Limb (tissue), 2 donors: ENCODE measurements at regions not wholly inside any gene's neighbourhood (a gene's known extent, or its start where the extent isn't known, plus 50 kb on each side); places are given as distances from the start of the nearest gene placed in this dataset.

Experiments
- DNase-seq, 2 donors: peaks; one replicate each; pipeline ENCODE4 v3.0.0-alpha.2; 2016; ENCODE audit errors: extremely low spot score in 2 of 2

DNA sequence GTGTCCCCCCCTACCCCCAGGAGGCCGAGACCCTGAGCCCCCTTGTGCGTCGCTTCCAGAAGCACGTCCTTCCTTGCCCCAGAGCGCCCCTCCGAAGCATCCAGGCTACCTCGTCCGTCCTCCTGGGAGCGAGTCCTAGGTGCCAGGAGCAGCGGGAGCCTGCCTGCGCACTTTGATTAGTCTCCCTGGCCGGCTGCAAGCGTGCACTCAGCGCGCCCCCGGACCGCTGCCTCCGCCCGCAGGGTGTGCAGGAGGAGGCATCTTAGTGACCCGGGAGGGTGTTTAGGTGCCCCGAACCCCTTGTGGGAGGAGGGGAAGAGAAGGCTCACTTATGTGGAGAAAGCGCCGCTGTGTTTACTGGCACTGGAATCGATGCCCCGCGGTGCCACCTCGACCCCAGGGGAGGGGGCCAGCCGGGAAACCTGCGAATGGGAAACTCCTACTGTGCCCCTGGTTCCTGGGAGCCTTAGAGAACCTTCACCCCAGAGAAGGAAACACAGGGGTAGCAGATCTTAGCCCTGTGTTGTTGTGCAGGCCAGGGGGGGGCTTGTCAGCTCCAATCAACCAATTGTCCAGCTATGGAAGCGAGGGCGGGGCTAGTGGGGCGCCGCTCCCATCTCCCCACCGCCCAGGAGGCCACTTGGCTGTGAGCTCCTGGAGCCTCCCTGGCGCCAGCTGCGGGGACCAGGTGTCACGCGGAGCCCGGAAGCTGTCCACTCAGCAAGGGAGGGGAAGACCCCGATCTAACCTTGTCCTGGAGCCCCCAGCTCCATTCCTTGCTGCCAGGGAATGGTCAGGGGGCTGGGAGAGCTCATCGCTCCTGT is 922.8 kb upstream of the EEF2KMT start:
- peak in 1 of 2 donors; percentile 38 for DNase-seq

DNA sequence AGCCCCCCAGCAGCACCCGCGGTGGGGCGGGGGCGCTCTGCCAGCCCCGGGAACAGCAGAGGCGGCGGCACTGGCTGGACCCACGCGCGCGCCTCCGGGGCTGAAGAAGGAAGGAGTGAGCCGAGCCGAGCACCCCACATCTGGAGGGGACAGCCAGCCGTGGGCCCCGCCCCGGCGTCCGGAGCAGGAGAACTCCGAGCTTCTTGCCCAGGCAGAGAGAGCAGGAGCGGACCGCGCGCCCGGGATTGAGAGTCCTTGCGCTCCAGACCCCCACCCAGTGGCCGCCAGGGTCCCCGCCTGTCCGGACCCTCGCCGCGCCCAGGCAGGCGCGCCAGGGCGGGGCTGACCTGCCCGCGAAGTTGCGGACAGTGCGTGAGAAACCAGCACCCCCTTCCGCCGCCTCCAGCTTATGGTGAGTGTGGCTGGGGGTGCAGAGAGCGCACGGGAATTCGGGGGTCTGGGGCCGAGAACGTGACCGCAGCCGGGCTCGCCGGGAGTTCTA is 921.9 kb upstream of the EEF2KMT start:
- no peak for DNase-seq

DNA sequence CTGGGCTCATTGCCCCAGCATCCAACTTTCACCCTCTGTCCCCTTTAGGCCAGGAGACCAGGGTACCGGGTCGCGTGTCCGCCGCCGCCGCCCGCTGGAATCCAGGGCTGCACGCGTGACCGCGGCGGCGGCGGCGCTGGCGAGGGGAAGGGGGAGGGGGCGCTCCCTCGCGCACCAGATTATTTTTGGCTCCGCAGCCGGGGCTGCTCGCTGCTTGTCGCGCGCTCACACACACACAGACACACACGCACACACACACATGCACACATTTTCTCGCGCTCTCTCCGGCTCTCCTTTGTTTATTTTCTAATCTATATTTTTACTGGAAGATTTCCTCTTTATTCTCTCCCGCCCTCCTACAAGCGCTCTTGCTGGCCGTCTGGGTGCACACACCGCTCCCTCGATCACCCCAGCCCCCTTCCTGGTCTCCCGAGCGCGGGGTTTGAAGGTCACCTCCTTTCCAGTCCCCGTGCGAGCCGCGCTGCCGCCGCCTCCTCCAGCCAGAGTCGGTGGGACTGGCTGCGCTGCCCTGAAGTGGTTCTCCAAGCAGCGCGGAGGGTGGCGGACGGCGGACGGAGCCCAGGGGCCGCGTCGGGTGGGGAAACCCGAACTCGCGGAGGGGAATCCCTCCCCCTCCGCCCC is 921.4 kb upstream of the EEF2KMT start:
- DNase-seq = peak in 1 of 2 donors; percentile 61

DNA sequence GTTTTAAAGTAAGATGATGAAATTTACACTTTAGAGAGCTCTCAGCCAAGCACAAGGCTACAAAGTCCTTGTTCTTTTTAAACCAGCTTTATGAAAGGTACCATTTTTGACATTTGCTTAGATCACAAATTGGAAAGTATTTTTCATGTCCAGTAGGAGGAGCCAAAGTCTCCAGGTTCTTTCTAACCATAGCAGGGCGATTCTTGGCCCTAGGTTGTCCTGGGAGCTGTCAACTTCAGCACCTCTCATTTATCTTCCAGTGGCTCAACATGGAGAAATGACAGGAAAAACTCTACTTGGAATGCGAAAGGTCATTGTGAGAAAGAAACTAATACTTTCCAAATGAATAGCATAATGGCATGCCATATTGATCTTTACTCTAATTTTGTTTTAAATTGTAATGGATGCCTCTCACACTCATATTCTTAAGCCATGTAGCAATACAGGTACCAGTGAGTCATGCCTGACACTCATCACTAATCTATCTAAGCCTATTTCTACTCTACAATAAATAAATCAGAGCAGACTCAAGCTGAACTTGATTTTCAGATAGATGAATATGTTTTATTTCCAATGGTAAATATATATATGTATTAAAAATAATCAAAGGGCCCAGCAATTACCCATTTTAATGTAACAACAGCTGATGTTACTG is 919.1 kb upstream of the EEF2KMT start:
- peak in 1 of 2 donors; percentile 7 for DNase-seq

DNA sequence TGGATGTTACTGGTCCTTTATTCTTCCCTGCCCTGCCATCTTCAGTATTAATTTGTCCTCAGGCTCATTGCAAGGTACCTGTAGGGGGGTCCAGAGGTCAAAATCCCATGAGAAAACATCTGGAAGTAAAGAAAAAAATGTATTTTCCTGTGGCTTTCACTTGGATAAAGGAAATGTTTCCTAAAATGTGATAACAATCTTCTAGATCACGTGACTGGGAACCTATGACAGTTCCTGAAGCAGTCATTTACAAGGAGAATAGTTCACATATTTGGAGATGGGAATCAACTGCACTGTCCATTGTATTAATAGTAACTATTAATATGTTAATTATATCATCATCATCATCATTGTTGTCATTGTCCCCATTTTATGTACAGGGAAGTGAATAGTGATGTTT is 915.1 kb upstream of the EEF2KMT start:
- no peak for DNase-seq

DNA sequence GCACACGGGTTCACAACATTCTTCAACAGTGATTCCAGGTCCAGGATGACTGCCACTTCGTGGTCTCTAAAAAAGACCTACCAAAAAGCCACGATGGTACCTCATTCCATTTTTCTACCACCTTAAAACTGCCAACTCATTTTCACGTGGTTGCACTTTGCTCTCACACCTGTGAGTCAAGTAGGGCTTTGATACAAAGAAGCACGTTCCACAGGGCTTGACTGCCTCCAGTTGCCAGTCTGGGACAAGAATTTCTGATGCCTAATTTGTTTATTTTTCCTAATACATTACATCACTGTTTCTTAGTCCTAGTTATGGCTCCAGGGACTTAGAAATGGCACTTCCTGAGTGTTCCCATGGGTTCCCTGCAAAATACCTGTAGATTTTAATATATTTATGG is 911.6 kb upstream of the EEF2KMT start:
- no peak for DNase-seq

DNA sequence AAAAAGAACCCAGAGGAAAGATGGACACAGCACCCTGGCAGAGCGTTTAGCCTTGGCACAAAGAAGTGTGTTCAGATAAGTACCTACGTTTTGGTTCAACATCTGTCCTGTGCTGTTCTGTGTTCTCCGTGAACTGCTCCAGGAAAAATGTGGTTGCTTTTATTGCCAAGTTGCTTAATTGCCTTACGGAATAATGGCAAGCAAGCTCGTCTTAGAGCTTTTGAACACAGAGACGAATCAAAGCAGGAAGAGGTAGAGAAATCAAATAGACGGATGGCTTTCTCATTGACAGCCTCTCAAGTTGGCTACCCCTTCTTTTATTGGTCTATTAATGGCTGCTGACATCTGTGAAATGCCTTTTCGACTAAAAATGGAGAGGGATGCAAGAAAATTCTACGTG is 911.1 kb upstream of the EEF2KMT start:
- no peak for DNase-seq

DNA sequence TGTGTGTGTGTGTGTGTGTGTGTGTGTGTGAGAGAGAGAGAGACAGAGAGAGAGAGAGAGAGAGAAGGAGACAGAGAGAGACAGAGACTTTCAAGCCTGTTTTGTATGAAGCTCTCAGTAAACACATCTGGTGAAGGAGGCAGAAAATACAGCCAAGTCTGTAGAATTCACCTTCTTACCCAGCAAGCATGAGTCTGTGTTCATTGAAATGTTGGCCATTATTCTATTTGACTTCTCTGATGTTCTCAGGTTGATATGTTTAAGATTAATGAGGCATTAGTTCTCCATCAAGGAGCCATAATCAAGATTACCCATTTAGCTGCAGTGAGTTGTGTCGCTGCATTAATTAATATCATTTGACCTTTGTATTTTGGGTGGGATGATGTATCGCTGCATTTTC is 895.8 kb upstream of the EEF2KMT start:
- no peak for DNase-seq

DNA sequence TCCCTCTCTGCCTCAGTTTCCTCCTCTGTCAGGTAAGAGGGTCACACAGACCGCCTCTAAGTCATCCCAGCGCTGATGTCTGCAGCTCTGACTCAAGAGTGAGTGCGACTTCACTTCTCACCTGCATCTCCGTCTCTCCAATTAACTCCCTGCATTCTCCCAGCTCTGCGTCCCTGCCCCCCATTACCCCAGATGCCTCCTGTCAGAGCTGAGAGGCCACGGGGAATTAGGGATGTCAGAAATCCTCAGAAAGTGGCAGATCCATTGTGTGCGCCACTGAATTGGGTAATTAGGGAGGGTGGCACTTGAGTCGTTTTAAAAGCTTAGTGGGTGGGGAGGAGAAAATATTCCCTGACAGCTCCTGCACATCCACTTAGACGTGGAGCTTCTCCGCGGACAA is 885.4 kb upstream of the EEF2KMT start:
- no peak for DNase-seq

DNA sequence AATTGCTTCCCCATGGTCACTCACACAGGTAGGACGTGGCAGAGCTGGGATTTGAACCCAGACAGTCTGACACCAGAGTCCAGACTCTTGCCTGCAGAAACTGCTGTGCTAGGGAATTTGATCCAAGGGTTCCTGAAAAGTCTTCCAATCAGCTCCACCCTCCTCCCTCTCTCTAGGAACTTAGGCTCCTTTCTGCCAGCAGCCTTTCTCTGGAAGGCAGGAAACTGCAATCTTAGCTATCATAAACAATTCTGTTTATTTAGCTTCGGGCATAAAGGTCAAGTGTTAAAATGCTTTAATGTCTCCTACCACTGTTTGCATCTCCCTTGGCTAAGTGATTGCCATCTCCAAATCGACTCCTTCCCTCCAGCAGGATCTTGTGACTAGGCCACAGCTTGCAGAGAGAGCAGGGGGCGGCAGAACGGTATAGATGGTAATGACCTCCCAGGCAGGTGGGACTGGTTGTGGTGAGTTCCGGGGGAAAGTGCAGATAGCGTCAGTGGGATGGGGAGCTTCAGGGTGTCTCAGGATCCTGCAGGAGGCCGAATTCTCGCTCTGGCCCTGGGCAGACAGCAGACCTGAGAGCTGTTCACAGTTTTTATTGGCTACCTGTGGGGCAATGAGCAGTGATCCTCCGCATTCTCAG is 882.4 kb upstream of the EEF2KMT start:
- no peak for DNase-seq

DNA sequence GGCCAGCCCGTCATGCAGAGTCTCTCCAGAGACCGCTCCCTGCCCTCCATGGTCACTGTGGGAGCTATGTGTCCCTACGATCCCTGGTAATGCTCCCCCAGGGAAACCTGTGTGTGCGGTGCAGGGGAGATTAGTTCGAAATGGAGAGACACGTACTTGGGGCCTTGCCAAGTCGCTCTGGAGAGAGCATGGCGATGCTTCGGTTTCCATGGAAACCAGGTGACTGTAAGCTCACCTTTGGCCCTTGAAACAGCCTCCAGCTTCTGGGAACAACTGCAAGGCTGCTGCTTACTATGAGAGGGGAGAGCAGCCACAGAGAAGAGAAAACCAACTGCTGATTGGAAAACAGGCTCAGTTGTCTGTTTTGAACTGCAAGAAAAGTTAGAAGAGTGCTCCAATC is 879.7 kb upstream of the EEF2KMT start:
- no peak for DNase-seq

DNA sequence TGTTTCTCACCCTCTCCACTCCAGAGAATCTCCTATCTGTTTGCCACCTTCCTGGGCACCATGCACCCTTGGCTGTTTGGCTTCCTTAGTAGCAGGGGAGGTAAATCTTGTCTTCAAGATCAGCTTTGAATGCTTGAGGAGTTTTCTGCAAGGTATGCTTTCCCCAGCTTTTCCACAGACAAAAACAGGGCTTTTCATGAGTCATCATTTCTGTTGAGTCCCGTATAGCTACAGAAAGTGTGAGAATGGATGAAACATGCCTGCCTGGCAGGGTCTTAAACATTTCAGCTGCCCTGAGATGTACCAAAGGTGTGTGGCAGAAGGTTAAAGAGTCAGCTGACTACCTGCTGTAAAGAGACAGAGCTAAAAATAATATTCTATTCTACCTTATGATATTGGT is 875.2 kb upstream of the EEF2KMT start:
- no peak for DNase-seq

DNA sequence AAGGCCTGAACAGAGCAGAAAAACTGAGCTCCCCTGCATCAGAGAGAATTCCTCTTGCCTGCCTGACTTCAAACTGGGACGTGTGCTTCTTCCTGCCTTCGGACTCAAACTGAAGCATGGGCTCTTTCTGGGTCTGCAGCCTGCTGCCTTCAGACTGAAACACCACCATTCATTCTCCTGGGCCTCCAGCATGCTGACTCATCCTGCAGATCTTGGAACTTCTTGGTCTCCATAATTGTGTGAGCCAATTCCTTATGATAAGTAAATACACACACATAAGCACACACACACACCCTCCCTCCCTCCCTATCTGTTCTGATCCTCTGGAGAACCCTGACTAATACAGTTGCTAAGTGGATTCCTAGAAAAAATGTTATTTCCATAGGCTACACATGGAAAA is 874.3 kb upstream of the EEF2KMT start:
- DNase-seq = no peak

DNA sequence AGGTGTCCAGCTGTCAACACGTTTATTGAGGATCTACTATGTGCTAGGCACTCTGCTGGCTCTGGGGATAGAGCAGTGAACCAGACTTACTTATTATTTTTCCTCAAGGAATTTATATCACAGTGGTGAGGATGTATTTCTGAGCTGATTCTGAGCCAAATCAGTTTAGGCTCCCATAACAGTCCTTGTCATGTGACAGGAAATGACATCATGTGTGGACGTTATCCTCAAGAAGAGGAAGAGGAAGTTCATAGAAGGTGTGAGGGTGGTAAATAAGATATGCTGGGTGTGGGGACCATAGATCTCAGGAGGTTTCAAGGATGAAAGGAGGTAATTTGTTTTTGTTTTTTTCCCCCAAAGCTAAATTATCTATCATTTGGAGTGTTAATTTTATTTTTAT is 873.5 kb upstream of the EEF2KMT start:
- DNase-seq = no peak

DNA sequence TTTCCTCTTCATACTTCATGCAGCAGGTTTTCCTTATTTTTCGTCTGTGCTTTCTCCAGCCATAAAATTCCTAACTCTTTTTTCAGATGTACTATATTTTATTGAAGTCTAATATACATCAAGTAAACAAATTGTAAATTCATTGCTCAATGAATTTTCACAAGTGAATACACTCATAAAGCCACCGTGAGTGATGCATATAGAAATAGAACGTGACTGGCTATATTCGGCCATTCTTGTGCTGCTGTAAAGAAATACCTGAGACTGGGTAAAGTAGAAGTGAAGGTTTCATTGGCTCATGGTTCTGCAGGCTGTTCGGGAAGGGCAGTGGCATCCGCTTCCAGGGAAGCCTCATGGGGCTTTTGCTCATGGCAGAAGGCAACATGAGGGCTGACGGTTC is 868.4 kb upstream of the EEF2KMT start:
- no peak for DNase-seq

DNA sequence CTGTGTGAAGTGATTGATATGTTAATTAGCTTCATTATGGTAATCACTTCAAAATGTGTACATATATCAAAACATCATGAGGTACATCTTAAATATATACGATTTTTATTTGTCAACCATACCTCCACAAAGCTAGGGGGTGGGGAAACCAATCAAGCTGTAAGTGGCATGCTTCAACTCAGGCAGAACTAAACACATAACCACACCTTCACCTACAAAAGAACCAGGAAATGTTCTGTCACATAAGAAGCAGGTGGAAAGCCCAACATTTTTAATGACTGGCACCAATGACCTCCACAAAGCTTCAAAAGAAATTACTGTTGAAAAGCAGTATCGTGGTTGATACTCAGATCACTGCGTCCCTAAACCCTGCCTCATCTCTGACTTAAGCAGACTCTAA is 867.7 kb upstream of the EEF2KMT start:
- no peak for DNase-seq

DNA sequence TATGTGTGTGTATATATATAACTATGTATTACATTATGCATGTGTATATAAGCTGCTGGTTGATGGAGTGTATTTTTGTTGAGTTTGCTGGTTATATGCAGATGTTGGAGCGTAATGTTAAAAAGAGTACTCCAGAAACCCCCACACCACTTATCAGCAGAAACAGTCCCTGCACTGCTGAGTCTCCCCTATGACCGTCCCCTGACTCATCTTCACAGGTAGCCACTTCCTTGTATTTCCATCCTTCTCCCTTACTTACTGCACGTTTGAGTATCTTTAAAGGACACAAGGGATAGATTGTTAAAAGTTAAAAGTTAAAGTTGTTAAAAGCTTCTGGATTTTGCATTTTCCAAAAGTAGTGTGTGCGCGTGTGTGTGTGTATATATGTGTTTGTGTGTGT is 853.9 kb upstream of the EEF2KMT start:
- DNase-seq = no peak

DNA sequence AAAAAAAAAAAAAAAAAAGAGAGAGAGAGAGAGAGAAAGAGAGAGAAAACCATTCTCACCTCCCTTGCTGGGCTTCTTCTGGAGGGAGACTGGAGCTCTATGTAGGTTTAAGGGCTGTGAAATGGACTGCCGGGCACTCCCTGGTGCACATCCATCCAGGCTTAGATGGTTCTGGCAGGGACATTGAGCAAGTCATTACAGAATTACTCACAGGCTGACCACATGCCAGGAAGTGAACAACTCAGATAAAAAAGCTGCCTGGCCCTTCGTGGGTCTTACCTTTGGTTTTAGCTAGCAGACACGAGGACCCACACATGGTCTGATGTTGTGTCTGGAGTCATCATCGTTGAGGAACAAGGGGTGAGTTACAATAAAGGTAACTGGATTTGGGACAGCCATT is 847.4 kb upstream of the EEF2KMT start:
- no peak for DNase-seq

DNA sequence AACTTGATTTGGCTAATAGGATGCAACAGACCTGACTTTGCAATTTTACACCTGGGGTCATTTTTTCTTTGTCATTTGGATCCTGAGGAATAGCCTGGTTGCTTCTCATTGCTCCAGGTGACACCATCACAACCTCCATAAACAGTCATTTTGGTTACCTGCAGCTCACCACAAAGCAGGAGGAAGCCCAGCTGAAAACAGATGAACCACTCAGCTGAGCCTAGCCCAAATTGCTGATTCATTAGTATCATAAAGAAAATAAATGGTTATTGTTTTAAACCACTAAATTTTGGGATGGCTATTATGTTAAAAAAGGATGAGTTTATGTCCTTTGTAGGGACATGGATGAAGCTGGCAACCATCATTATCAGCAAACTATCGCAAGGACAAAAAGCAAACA is 841.0 kb upstream of the EEF2KMT start:
- no peak for DNase-seq

DNA sequence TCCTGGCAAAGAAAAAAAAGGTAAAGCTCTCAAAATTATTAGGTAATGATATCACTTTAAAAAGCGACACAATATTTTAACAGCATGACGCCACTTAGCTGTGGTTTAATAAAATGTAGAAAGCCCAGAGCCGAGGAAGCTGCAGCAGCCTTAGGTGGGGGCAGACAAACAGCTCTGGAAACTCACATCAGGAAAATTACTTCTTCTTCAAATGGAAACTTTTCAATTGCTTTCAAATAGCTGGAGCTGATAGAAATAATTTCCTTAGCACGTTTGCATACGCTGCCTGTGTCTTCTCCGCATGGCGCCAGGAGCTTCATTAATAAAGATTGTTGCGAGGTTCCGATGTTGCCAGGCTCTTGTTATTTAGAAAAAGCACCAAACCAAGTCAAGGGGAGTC is 835.3 kb upstream of the EEF2KMT start:
- DNase-seq = no peak

DNA sequence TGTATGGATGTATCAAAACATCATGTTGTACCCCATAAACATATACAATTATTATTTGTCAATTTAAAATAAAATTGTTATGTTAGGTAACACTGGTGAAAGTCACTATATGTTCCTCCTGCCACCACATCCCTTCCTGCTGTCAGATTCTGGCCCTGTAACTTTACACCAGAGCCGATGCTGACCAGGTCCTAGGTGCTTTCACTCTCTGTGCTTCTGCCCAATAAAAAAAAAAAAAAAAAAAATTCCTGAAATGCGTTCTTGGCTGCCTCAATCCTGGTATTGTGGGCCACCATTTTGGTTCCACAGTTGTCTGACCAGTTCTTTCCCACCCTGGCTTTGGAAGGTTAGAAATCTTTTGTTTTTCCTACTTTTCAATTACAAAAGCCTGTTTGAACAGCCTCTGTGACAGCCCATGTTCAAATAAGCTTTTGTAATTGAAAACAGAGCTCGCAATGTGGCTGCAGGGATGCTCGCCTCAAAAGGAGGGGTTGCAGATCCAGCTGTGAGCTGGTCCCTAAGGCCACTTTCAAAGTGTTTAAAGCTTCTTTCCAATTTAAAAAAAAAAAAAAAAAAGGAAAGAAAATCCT is 831.0 kb upstream of the EEF2KMT start:
- DNase-seq = peak in 1 of 2 donors; percentile 6

DNA sequence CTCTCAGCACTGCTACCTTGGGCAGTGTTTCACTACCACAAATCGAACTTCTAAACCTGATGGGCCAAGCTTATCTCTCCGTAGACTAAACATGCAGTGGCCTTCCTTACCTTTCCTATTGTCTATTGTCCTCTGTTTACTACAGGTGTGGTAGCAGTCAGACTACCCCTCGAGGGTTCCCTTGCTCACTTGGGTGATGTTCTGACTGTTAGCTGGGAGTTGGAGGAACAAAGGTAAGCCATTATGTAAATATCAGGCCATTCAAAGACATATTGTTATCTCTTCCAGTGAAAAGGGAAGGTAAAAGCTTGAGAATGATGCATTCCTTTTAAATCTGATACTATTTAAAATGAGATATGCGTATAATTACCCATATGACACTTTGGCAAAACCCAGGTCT is 828.3 kb upstream of the EEF2KMT start:
- no peak for DNase-seq
